NCI-H748 (cell line): ENCODE measurements at regions not wholly inside any gene's neighbourhood (a gene's known extent, or its start where the extent isn't known, plus 50 kb on each side); places are given as distances from the start of the nearest gene placed in this dataset.

Experiments
- DNase-seq: peaks from one replicate; lab custom pipeline; 2025; ENCODE audit not compliant: unreplicated experiment; lab: John Stamatoyannopoulos, UW

DNA sequence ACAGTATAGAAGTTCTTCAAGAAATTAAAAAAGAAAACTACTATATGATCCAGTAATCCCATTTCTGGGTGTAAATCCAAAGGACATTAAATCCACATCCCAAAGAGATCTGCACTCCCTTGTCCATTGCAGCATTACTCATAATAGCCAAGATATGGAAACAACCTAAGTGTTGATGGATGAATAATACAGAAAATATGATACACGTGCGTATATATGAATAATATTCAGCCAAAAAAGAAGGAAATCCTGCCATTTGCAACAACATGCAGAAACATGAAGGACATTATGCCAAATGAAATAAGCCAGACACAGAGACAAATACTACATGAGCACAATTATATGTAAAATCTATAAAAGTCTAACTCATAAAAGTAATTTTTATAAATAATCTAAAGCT, 306.3 kb upstream of the ANO3 start:
- DNase-seq: no peak

DNA sequence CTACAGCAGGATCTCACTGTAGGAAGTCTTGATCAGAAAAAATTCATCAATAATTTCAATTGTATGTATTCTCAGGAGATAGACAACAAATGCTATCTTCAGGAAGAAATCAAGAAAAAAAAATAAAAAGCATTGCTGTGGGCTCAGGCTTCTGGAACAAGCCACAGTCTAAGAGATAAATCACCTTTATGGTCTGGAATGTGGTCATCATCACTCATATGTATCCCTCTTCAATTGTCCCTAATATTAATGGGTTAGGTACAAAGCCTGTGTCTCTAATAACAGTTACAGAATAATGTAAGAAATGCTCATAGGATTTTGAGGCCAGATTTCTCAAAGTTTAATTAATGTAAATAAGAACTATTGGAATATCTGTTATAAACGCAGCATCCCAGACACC, 305.9 kb upstream of the ANO3 start:
- no peak for DNase-seq

DNA sequence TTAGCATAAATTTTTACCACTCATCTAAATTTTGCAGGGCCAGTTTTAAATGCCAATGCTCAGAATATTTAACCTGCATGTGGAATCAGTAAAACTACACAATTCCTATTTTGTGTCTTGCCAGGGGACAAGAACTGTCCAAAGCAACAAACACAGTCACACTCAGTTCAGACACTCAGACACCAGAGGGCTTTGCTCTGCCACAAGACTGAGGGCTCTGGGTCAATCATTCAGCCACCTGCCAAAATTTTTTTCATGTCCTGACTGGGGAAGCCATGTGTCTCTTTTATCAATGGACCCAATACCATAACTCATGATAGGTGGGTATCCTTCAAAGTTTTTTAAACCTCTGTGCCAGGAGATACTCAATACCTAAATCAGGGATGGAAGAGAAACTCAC, 304.0 kb upstream of the ANO3 start:
- DNase-seq: no peak

DNA sequence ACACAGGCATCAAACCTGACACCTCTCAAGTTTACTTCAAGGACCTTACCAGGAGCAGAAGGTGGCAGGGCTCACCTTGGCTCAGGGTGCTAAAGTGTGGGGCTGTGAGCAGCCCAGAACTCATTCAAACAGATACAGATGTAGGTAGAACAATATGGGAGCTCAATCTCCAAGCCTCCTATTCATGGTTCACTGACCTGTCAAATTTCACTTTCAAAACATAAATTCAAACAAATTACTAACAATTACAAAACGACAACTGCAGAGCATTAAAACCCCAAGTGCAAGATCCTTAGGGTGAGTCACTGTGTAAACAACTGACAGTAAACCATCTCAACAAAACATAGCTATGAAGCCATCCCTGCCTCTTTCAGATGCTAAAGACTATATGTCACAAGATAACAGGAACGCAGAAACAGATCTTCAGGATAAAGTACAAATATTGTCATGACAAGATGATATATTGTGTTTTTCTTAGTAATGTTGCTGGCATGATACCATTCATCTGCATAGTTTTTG, 303.5 kb upstream of the ANO3 start:
- peak; percentile 10 for DNase-seq

DNA sequence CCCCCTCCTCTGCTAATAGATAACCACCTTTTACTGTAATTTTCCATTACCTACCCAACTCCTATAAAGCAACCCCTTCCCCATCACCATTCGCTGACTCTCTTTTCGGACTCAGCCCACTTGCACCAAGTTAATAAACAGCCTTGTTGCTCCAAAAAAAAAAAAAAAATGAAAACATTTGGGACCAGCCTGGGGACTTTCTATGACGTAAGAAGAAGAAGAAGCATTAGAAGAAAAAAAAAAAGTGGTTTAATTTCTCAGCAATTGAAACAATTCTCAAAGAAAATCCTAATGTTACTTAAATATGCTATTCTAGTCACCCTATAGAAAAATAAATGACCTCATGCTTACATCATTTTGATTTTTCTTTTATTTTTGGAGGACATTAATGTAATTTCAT, 301.5 kb upstream of the ANO3 start:
- no peak for DNase-seq

DNA sequence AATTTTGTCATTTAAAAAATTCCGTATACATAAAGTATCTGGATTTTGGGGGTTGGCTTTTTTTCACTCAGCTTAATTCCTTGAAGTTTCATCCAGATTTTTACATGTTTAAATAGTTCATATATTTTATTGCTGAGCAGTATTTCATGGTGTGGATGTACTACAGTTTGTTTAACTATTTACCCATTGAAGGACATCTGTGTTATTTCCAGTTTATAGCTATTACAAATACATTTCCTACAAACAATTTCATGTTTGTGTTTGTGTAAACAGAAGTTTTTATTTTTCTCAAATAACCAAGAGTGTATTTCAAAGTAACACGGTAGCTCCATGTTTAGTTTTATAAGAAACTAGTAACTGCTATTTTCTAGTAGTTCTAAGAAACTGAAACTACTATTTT, 299.7 kb upstream of the ANO3 start:
- DNase-seq: no peak

DNA sequence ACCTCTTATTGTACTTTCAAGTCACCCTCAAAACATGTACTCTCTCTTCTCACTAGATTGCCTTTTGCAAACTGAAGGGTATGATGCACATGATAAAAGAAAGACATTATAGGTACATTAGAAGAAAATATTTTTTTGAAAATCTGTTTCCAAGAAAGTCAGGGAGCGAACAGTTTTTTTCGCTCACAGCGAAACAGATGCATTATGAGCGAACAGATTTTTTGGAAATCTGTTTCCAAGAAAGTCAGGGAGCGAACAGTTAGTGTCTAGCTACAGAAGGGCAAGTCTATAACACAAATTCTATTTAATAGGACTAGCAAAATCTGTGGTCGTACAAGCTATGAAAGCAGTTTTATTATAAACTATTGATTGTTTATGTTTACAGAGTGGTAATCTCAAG, 296.2 kb upstream of the ANO3 start:
- DNase-seq: no peak

DNA sequence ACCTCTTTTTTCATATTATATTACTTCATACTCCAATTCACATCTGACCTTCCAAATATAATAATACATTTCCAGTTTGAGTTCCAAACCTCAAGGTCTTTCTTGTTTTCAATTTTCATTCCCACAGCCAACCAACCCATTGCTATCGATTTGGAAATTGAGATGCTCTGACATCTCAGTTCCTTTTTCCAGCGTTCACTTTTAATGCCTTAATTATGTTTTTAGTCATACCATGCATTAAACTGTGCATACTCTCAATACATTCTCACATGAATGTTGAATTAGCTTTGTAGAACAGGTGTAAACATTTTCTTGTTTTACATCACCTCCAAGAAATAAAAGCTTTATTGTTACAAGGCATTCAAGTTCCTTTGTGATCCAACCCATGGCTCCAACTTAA, 294.2 kb upstream of the ANO3 start:
- no peak for DNase-seq

DNA sequence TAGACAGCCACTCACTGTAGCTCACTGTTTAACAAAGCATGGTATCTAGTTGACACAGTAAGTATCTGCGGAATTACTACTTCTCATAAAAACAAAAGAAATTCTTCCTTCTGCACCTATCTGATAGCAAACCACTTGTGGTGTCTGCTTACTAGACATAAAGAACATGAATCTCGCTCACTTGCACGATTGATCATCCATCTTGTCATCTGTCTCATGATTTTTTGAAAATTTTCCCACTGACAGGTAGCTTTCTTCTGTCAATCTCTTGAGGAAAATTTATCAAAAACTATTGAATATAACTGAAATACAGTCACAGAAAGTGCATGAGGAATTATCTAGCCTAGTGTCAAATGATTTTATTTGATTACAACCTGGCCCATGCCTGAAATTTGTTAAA, 291.6 kb upstream of the ANO3 start:
- no peak for DNase-seq

DNA sequence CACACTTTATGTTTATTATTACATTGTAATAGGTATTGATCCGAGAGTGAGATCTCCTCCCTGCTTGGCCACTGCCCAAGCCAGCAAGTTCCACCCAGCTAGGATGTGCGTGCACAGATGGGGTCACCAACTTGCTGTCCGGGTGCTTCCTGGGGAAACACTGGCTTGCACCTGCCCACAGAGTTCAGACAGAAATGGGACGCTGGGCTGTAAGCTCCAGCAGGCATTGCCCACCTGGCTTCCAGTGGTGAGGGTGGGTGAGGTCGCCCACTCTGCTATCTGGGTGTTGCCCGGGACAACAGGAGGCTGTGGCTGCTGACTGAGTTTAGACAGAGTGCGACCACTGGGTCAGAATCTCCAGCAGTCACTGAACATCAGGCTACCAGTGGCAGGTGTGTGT, 289.8 kb upstream of the ANO3 start:
- no peak for DNase-seq

DNA sequence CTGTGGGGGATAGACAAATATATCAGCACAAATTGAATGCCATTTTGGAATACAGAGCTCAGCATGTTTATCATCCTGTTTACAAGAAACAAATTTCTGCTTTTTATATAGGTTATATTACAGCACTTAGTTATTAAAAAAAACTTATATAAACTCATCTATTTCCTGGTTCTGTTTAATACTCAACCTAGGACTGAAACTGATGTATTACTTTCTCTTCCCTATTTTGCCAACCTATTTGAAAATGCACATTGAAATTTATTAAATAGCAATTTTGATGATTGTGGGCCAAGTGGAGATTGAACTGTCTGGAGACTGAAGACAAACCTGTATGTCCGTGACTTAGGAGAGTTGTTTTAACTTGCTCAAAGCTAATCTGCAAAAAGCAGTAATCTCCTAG, 288.3 kb upstream of the ANO3 start:
- no peak for DNase-seq

DNA sequence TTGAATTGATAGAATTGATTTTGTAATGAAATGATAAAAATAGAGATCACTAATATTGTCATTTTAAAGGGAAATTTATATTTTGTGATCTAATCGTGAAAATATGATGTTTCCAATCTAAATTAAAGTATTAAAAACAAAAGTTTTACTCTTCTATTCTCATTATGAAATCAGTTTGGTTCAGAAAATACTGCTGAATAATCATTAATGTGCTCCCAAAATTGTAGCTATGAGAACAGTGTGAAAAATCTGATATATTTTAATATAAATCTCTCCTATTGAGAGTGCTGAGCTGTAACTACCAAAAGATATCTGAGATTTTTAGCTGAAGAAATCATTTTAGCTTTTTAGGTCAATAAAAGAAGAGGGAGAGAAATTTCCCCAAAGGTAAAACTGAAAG, 287.5 kb upstream of the ANO3 start:
- no peak for DNase-seq

DNA sequence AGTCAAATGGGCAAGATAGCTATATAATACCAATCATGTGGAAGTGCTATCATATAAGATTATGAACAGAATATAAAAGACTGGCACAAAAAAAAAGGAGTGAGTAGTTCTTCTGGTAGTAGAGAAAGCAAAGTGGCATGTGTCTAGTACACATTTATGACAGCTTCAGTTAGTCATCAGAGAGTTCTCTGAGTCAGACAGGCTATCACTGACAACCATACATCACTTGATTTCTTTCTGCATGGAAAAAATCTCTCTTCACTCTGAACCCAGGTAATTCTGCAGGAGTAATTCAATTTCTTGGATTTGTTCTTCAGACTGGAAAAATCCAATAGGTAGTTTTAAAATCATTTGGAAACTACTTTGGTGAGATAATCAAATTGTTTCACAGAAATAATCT, 286.8 kb upstream of the ANO3 start:
- no peak for DNase-seq

DNA sequence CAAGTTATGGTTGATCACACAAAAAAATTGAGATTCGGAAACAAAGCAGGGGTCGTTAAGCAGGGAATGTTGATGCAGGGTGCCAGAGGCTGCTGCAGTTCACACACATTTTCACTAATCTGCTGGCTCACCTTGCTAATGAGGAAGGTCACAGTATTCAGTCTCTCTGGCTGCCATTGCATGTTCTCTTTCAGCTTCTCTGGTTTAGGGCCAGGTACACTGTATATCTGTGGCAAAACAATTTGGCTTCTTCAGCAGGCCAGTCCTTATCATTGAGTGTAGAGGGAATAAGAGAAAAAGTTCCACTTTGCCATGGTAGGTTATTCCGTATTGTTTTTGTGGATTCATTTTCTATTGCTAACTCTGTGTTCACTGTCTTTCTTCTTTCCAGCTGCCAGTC, 283.7 kb upstream of the ANO3 start:
- no peak for DNase-seq

DNA sequence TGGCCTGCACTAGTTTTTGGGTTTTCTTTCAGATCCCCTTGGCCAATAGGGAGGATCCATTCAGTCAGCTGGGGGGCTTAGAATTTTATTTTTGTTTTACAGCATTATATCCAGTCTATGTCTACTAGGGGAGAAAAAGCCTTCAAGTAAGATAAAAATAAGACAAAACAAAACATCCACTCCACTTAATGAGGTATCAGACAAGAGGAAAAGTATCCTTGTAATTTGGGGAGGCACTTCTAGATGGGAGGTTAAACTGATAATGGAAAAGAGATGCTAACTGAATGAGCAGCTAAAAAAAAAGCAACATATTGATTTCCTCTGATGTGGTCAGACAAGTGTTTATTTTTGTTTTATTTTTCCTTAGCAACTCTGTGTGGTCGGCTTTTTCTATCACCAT, 278.0 kb upstream of the ANO3 start:
- DNase-seq: no peak

DNA sequence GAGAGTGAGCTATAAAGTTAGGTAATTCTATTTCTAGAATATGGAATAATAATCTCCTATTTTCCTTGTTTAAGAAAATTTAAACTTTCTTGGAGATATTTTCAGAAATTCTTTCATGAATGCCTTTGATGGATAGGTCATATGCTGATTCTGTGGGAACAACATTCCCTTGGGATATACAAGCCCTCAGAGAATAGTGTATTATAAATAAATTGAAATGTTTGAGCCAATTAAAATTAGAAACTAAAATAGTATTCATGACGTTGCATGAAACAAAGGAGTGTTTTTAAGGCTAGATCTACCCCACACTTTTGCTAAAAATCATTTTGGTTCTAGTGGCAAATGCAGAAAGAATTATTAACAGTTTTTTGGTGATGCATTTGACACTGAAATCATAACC, 269.3 kb upstream of the ANO3 start:
- no peak for DNase-seq

DNA sequence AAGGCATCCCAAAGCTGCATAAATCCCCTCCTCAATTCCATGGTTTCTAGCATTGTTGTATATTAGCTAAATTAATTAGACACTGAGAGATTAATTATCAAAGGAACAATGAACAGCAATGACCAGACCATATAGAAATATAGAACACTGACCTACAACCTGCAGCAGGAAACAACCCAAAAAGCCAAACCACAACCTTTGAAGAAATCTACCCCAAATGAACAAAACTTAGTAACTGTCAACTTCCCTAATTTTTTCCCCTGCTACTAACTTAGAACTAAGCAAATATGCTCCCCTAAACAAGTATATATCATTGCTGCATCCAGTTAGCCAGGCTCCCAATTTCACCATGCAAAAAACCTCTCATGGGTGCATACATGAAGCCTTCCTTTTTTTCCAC, 268.0 kb upstream of the ANO3 start:
- no peak for DNase-seq

DNA sequence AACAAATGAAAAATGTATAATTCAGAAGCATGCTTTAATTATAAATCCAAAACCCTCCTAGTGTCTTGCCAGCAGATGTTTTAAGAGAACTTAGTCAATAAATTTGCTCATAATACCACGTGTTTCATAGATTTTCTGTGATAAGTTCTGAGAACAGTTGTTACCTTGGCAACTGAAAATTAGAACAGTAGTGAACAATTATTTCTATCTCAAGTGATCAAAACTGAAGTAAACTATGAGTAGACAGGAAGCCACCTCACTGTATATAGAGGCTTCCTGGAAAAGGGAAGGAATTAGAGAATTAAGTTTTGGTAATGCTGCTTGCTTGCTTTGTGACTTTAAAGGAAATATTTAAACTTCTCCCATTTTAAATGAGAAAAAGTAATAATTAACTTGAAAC, 266.0 kb upstream of the ANO3 start:
- DNase-seq: no peak

DNA sequence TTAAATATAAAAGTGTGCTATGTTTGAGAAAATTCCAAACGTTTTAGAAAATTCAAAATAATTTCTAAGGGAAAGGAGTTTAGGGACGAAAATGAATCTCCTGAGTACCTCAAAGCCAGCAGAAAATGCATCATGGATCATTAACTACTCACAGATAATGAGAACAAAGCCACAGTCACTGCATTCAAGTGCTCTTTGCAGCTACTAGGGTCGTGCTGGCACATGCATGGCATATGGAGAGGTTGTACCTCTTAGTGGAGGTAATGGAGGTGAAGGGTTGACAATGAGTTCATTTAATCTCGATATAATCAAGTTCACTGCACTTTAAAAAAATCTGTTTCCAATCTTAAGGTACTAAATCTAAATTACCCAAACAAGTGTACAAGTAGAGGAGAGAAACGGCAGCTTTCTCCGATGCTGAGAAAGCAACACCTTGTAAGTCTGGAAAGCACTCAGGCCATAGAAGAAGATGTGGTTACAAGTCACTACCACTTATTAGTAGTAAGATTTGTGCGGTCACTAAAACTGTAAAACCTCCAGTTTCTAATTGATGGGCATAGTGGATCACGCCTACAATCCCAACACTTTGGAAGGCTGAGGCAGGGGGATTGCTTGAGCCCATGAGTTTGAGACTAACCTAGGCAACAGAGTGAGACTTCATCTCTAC, 261.1 kb upstream of the ANO3 start:
- DNase-seq: no peak

DNA sequence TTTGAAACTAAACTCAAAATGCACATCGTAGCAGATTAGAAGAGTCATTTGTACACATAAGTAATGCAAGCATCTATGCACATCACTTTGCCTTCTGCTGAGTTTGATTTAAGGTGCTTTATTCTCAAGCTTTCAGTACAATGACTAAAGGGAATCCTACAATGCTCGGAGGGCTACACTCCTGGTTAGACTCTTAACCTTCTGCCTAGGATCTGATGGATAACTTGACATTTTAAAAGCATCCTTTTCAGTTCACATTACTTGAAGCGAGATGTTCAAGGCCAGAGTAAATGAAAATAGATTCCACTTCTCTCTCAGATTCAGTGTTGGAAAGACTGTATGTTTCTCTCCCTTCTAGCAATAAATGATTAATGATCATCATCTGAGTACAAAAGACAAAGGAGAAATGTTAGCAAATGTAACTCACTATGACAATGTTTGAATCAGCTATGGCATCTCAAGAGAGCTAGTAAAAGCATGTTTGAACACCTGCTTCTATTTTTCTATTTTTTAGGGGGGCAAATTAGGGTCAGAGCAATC, 259.2 kb upstream of the ANO3 start:
- no peak for DNase-seq

DNA sequence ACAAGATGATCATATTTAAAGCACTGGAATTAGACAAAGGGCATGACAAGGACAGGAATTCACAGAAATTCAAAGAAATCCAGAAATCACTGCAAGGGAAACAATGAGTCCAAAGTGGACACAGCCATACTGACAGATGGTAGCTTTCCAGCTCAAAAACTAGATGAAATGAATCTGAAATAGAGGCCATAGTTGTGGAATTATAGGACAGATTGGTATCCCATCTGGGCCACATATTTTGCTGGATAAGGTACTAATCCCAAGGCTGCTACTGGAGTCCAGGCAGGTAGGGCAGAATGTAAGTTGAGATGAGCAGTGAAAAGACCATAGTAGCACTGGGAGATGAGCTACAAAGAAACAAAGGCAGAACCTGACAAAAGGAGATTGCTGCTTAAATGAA, 258.3 kb upstream of the ANO3 start:
- DNase-seq: no peak

DNA sequence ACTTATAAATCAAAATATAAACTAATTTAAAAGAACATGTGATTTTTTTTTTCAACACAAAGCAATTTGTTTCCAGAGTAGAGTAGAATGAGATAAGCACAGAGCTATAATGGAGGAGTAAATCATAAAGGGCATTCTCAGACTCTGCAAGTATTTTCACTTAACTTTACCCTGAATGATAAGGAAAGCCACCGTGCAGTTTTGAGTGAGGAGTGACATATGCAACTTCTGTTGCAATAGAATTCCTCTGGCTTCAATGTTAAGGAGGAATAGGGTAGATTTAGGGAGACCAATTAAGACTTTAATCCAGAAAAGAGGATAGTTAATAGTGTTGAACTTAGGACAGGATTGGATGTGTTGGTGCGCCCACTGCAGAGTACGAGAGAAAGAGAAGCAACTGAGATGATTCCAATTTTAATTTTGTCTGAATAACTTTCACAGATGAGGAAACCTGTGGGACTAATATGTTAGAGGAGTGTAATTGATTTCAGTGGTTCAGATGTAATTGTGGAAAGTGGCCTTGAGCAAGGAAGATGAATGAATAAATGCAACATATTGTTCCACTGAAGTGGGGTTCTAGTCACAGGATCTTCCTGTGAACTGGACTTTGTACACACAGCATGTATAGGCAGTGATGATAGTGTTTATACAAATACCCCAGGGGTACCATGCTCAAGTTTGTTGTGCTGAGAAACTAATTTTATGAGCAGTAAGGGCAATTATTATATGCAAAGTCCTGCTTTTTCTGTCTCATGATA, 255.5 kb upstream of the ANO3 start:
- DNase-seq: no peak
